Fibroblast of lung (primary cell): ENCODE measurements at regions not wholly inside any gene's neighbourhood (a gene's known extent, or its start where the extent isn't known, plus 50 kb on each side); places are given as distances from the start of the nearest gene placed in this dataset.

Experiments
- EZH2 ChIP-seq: IDR thresholded peaks from 2 replicates; pipeline ENCODE4 v1.5.1; 2012; ENCODE audit warnings: low read length, control low read depth, mild to moderate bottlenecking; ENCODE audit errors: missing control alignments
- TF ChIP-seq, protein P1 (sequence below), 2 donors: IDR thresholded peaks in 1 of 2; conservative IDR thresholded peaks in 1 of 2; 1 replicate in 1 of 2; 2 replicates in 1 of 2; pipeline ENCODE4 v1.5.1; 2011 to 2012; ENCODE audit warnings: low read length in 2 of 2, control low read depth in 1 of 2, inconsistent platforms in 1 of 2, low read depth in 1 of 2, mild to moderate bottlenecking in 1 of 2

DNA sequence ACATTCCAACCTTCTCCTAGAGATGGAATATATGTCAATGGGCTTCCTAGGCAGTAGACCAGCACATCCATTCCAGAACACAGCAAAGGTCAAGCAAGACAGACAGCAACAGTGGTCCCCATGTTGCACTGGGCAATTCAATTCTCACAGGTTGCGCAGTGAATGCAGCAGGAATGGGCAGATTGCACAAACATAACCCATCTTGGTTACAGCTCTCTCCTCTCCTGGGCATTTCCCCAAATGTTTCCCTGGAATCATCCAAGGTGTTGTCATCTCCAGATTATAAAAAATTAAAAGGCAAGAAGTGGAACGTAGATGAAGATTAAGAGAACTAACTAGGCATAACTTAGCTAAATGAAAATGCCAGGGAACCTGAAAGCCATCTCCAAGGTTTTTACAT, 265.8 kb upstream of the SLC14A2 start:
- TF ChIP-seq, protein P1, sequence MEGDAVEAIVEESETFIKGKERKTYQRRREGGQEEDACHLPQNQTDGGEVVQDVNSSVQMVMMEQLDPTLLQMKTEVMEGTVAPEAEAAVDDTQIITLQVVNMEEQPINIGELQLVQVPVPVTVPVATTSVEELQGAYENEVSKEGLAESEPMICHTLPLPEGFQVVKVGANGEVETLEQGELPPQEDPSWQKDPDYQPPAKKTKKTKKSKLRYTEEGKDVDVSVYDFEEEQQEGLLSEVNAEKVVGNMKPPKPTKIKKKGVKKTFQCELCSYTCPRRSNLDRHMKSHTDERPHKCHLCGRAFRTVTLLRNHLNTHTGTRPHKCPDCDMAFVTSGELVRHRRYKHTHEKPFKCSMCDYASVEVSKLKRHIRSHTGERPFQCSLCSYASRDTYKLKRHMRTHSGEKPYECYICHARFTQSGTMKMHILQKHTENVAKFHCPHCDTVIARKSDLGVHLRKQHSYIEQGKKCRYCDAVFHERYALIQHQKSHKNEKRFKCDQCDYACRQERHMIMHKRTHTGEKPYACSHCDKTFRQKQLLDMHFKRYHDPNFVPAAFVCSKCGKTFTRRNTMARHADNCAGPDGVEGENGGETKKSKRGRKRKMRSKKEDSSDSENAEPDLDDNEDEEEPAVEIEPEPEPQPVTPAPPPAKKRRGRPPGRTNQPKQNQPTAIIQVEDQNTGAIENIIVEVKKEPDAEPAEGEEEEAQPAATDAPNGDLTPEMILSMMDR (conservative IDR thresholded peaks at IDR 0.05 in 1 of 2, IDR thresholded peaks at IDR 0.05 in 1 of 2; ENCODE audit: low read depth in 1 of 2, low read length in 2 of 2) = no peak
- TF ChIP-seq EZH2 = no peak
